HT-29 (cell line): ENCODE measurements at regions not wholly inside any gene's neighbourhood (a gene's known extent, or its start where the extent isn't known, plus 50 kb on each side); places are given as distances from the start of the nearest gene placed in this dataset.
"Not testable (repeated sequence)": the region's sequence is repeated elsewhere in the genome, so short reads cannot be mapped to it uniquely, and the experiment has no call there.

Experiments
- DNase-seq: peaks from one replicate; pipeline ENCODE4 v3.0.0-alpha.2; 2015; ENCODE audit warnings: low spot score

DNA sequence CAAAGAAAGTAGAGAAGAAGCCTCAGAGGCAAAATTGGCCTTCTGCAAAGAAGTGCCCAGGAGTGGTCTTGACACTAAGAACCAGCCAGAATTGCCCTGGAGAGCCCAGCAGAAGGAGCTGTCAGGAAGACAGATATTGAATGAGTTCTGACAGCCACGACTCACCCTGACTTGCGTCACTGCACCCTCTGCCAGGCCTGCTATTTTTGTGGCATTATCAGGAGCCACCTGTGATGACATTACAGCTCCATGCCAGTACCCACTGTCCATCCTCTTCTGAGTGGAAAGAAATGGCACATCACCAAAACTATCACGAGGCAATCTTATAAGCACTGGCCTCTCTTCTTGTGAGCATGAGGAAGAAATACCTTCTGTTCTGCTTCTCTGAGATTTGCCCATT is 67.7 kb downstream of the SMIM20 start:
- DNase-seq: no peak

- DNase-seq: no peak
Measured at GRCh38 chr4:25982962-25983361, 68.9 kb downstream of the SMIM20 start.

DNA sequence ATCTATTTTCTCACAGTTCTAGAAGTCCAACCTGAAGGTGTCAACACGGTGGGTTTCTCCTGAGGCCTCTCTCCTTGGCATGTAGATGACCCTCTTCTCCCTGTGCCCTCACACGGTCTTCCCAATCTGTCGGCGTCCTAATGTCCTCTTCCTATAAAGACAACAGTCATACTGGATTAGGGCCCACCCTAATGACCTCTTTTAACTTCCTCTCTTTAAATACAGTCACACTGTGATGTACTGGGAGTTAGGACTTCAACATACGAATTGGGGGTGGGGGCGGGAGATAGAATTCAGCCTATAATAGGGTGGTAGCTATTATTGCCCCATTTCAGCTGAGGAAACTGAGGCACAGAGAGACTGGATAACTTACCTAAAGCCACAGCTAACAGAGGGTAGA is 70.2 kb downstream of the SMIM20 start:
- DNase-seq: no peak

DNA sequence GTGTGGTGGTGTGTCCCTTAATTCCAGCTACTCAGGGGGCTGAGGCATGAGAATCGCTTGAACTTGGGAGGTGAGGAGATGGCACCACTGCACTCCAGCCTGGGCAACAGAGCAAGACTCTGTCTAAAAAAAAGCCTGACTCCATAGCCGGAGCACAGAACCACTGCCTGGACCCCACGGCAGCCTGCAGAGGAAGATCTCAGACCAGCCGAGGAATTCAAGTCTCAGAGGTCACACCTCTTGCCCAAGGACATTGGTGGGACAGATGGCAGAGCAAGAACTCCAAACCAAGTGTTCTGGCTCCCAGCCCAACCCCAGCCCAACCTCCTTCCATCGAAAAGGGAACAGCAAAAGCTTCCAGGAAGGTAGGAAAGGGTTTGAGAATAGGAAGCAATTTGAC is 70.8 kb downstream of the SMIM20 start:
- DNase-seq: no peak

GRCh38 chr4:25986807-25987206 is 72.8 kb downstream of the SMIM20 start:
- no peak for DNase-seq

DNA sequence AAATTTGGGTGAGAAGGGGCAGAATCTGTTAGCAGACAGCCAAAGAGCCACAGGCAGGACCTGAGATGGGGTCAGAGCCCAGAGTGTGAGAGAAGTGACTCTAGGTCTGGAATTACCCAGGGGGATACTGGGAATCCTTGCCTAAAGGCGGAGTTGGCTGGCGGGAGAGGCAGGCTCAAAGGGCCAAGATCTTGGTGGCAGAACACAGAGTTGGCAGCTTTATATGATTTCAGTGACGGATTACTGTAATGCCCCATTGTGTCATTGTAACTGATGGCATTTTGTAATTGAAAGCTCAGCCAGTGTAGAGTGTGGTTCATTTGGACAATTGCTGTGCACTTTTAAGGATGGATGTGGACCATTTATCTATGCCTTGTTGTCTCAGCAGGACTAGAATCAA is 77.3 kb downstream of the SMIM20 start:
- no peak for DNase-seq

DNA sequence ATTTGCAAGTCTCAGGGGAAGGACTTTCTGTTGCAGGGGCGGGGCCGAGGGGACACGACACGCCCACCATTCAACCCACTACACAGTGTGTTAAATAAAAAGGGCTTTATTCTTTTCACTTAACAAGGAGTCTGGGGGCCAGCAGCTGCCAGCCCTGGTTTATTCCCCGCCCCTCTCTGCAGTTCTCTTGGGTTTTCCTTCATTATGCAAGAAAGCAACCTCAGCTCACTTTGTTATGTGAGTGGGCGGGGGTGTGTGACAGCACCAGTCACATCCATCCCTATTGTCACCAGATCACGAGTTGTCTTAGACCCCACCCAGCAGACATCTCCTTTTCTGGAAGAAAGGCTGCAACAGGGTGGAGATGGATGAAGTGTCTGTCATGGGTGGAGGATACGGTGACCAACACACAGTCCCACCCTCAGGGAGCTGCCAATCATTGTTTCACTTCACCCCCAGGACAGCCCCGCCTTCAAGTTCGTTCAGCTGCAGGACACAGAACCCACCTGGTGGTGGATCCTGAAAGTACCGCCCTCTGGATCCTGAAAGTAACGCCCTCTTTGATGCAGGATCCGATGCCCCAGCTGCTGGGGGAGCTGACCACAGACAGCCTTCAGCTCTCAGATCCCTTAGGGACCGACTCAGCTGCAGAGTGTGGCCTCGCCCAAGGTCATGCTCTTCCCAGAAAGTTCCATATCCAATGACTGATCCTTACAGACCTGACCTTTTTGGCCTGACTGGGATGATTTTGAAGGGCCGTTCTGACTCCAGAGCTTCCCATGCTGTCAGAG is 79.6 kb downstream of the SMIM20 start:
- DNase-seq: peak; percentile 14

DNA sequence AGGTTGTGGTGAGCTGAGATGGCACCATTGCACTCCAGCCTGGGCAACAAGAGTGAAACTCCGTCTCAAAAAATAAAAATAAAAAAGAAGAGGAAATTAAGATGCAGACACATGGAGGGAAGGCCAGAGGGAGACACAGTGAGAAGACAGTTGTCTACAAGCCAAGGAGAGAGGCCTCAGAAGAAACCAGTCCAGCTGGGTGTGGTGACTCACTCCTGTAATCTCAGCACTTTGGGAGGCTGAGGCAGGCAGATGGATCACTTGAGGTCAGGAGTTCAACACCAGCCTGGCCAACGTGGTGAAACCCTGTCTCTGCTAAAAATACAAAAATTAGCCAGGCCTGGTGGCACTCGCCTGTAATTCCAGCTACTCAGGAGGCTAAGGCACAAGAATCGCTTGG is 80.6 kb downstream of the SMIM20 start:
- not testable (repeated sequence) for DNase-seq

DNA sequence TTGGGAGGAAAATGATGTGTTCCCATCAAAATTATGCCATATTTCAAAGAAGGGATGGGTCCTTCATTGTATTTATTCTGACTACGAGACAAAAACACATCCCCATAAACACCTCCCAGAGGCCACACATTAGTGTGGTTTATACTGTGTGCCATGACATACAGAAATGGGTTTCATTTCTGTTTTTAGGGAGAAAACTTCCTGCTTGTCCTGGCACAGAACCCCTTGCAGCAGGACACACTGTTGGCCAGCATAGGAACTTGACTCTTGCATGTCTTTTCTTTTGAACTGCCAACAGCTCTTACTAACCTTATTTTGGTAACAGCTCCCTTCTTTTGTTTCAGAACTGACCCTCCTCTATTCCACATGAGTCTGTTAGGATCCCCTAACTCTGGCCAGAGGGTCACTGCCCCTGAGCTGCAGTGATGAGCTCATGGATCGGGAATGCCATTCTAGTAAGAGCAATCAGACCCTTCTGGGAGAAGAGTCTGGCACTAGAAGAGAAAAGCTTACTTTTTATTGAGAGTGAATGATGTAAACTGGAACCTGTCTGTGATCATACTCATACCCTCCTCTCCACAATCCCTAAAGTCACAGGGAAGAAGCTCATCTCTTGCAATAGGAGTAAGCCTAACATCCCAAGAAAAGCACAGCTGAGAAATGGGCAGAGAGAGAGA is 86.4 kb downstream of the SMIM20 start:
- DNase-seq: no peak

DNA sequence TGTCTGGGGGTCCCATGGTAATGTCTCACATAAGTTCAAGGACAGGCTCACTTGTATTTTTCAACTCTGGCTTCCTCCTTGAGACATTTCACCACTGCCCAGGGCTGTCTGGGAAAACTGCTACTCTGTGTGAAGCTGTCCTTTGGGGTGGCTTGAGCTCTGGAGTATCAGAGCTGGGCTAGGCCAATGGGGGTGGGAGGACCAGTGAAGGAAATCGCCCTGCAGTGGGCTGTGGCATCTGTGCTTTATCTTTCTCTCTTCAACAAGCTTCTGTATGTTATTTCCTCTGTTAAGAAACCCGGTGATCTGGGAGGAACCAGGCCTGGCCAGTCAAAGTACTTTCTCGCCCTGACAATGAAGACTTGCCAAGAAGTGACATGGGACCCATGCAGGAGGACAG is 87.4 kb downstream of the SMIM20 start:
- DNase-seq: no peak

DNA sequence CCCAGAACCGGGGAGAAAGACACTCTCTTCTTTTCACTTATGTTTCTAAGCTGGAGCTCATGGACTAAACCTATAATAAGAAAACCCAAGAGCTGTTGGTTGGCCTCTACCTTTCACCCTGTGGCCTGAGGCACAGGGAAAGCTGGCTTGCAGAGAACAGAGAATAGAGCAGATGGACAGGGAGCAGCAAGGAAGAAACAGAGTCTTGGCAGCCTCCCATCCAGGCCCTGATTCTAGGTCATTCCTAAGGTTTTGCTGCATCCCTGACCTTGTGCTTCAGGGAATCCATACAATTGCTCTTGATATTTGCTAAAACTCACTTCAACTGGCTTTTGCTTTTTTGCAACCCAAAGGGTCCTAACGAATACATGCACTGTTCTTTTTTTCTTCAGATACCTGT is 87.8 kb downstream of the SMIM20 start:
- DNase-seq: no peak

DNA sequence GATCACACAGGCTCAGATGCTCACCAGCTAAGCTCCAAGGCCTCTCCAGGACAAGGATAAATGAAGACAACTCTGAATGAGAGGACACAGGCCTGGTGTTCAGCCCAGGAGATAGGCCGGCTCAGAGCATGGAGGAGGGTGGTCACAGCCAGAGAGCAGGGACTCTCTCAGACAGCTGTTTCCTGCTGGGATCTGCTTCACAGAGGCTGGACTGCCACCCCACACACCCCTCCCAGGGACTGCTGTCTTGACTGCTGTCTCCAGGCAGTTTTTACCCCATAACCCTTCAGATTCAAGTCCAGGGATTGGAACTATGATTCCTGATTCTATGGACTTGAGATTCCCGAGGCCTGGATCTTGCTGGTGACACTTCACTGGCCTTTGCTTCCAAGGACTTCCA is 89.0 kb downstream of the SMIM20 start:
- no peak for DNase-seq

DNA sequence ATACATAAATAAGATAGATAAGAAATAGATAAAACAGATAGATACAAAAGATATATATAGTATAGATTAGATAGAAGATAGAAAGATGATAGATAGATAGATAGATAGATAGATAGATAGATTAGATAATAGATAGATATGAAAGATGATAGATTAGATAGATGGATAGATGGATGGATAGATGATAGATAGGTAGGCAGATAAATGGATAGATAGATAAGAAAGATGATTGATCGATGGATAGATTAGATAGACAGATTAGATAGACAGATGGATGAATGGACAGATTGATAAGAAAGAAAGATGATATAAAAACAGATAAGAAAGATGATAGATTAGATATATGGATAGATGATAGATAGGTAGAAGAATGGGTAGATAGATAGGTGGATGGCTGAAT is 90.3 kb downstream of the SMIM20 start:
- no peak for DNase-seq

DNA sequence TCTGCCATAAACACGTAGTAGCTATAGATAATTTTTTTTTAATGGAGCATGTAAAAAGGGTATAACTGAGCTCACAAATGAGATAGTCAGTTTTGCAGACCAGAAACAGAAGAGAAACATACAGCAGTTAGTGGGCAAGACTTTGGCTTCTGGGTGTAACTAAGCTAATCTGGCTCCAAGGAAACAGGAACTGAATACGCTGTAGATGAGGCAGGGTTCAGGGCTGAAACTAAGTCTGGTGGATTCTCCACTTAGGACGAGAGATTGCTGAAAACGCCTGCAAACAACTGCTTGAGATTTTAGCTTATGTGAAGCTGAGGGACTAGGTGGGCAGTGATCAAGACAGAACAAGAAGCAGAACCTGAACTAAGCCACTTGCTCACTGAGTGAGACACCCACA is 91.7 kb downstream of the SMIM20 start:
- no peak for DNase-seq

- DNase-seq: no peak
Measured at GRCh38 chr4:26008737-26009136, 94.7 kb downstream of the SMIM20 start.

GRCh38 chr4:26009502-26009901 is 95.5 kb downstream of the SMIM20 start:
- no peak for DNase-seq

GRCh38 chr4:26010304-26010703 is 96.3 kb downstream of the SMIM20 start:
- DNase-seq: no peak

DNA sequence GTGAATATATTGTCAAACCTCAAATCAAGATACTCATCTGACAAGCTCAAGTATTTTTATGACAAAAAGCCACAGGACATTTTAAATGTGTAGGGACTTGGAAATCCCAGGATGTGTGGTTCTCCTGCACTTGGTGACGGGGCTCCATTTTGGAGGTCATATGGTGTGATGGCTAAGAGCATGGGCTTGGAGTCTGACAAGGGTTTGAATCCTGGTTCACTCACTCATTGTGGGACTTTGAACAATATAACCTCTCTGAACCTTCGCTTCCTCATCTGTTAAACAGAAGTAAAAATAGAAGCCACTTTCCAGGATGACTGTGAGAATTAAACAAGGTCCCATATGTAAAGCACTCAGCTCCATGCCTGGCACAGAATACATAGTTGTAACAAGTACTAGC is 99.6 kb downstream of the SMIM20 start:
- no peak for DNase-seq

- no peak for DNase-seq
Measured at GRCh38 chr4:26015133-26015651, 101.2 kb downstream of the SMIM20 start.

DNA sequence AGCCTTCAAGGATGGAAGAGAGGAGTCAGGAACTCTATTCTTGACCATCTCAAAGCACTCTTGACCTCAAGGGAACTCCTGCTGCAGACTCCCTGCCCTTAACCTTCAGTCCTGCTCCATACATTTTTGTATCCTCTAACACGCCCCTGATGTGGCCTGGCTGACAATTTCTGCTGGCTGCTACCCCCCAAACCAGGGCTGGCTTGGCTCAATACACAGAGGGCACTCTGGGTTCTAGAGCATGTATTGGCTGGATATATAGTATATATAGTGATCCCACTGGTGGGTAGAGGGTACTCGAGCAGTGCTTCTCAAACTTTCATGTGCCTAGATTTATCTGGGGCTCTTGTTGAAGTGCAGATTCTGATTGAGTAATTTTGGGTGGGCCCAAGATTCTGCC is 101.9 kb downstream of the SMIM20 start:
- DNase-seq: no peak

DNA sequence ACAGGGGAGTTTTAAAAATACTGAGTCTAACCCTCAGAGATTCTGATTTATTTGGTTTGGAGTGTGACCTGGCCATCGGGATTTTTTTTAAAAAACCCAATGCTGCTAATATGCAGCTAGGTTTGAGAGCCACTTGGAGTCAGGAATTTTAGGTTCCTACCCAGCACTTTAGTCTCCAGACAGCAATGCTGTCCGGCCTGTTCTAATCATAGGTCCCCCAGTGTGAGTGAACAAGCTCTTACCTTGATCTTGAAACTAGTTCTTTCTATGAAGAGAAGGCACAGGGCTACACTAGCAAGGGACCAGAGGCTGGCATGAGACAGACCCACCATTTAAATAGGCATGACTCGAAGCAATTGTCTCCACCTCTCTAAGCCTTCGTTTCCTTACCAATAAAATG is 103.5 kb downstream of the SMIM20 start:
- DNase-seq: no peak

DNA sequence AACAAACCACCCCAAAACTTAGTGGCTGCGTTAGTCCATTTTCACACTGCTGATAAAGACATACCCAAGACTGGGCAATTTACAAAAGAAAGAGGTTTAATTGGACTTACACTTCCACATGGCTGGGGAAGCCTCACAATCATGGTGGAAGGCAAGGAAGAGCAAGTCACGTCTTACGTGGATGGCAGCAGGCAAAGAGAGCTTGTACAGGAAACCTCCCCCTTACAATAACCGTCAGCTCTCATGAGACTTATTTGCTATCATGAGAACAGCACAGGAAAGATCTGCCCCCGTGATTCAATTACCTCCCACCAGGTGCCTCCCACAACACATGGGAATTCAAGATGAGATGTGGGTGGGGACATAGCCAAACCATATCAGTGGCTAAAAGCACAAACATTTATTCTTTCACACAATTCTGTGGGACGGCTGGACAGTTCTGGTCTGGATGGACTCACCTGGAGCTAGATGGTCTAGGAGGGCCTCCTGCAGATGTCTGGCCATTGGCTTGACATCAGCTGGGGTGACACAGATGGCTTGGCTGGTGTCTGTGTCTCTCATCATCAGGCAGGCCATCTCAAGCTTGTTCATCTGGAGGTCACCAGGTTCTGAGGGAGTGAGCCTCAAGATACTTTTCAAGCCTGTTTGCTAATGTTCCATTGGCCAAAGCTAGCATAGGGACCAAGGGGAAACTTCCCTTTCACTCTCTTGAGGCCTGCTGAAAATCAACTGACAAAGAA is 104.1 kb downstream of the SMIM20 start:
- DNase-seq: not testable (repeated sequence)
